Activated T-cell treated with anti-CD3 and anti-CD28 coated beads, Interleukin-2, amount 50 U/mL, for 4 hours (primary cell): ENCODE measurements at regions not wholly inside any gene's neighbourhood (a gene's known extent, or its start where the extent isn't known, plus 50 kb on each side); places are given as distances from the start of the nearest gene placed in this dataset.
"Not testable (repeated sequence)": the region's sequence is repeated elsewhere in the genome, so short reads cannot be mapped to it uniquely, and the experiment has no call there.

ENCODE experiments used
- ATAC-seq, 2 donors: fragments of 200-7000 bp; cut with Tn5 transposase; one replicate each; pipeline ENCODE4 v1.10.0; 2021
- DNase-seq: peaks from one replicate; pipeline ENCODE4 v3.0.0-alpha.2; 2020
- H3K27me3 Mint-ChIP-seq: one replicate; pipeline ENCODE4 v1.8.0; 2021; ENCODE audit warnings: low read depth, mixed read lengths
- H3K36me3 Mint-ChIP-seq: one replicate; pipeline ENCODE4 v1.8.0; 2022; ENCODE audit warnings: mixed read lengths; ENCODE audit not compliant: insufficient read depth
- H3K4me1 Mint-ChIP-seq: one replicate; pipeline ENCODE4 v1.8.0; 2021; ENCODE audit warnings: low read depth, mixed read lengths
- H3K4me3 Mint-ChIP-seq: one replicate; pipeline ENCODE4 v1.8.0; 2021; ENCODE audit warnings: mild to moderate bottlenecking, moderate library complexity, mixed read lengths
- H3K9me3 Mint-ChIP-seq: one replicate; pipeline ENCODE4 v1.8.0; 2021; ENCODE audit warnings: mixed read lengths

DNA sequence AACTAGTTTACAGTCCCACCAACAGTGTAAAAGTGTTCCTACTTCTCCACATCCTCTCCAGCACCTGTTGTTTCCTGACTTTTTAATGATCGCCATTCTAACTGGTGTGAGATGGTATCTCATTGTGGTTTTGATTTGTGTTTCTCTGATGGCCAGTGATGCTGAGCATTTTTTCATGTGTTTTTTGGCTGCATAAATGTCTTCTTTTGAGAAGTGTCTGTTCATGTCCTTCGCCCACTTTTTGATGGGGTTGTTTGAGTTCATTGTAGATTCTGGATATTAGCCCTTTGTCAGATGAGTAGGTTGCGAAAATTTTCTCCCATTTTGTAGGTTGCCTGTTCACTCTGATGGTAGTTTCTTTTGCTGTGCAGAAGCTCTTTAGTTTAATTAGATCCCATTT, 77.1 kb upstream of the SLC7A14 start:
- not testable (repeated sequence) for H3K36me3 Mint-ChIP-seq, H3K9me3 Mint-ChIP-seq, H3K4me1 Mint-ChIP-seq, ATAC-seq, DNase-seq, H3K27me3 Mint-ChIP-seq, H3K4me3 Mint-ChIP-seq

DNA sequence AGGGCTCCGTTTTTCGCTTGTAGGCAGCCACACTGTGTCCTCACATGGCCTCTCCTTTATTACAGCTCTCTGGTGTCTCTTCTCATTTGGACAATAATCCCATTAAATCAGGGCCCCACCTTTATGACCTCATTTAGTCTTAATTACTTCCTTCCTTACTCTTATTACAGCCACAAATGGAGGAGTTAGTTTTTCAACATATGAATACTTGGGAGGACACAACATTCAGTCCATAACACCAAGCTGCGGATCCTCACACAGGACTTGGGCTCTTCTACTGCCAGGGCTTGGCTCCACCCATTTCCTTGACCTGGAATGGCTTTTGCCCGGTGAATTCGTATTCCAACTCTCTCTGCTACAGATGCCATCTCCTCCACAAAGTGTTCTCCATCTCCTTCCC, 74.3 kb upstream of the SLC7A14 start:
- DNase-seq (no peak), ATAC-seq (no peak)
- Mint-ChIP-seq H3K27me3 (peaks cover 13% of the 10 kb centered on the region), H3K36me3 (no peaks in the 10 kb centered on the region), H3K4me3 (no peak overlapping the region), H3K9me3 (no peaks in the 10 kb centered on the region), H3K4me1 (no peaks in the 10 kb centered on the region)

DNA sequence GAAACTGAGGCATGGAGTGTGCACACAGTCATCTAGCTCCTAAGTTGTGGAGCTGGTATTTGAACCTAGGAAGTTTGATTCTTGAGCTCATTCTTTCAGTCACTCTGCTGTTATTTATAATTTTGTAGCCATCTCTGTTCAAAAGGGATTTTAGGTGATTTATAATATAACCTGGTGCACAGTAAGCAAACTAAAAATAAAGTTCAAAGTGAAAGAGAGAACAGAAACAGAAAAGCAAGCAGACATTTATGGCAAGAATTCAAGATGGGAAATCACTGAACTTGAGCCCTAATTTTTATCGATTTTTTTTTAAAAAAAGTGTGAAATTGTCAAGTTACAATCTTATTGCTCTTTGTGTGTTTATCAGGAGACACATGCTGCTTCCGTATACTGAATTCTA, 71.4 kb upstream of the SLC7A14 start:
- H3K4me3 Mint-ChIP-seq, result no peak overlapping the region
- no peaks in the 10 kb centered on the region for H3K4me1 Mint-ChIP-seq
- ATAC-seq (no peak), DNase-seq (no peak)
- no peaks in the 10 kb centered on the region for H3K36me3 Mint-ChIP-seq
- peaks cover 21% of the 10 kb centered on the region for H3K27me3 Mint-ChIP-seq
- H3K9me3 Mint-ChIP-seq, result no peaks in the 10 kb centered on the region

DNA sequence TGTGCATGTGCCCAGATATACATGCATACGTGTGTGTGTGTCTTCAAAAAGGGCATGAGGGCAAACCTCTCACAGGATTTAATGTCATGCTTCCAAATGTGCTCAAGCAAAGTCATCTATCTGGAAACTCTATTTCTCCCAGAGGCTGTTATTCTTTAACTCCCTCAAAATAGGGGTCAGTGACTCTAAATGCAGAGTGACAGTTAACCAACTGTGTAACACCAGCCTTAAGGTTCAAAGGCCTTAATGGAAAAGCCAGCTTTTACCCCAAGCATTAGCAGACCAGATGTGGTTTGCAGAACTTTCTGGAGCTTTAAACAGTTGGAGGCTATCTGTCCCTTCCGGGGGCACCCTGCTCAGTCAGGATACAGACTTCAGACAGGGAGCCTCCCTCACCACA, 70.4 kb upstream of the SLC7A14 start:
- DNase-seq, result no peak
- H3K36me3 Mint-ChIP-seq, result no peaks in the 10 kb centered on the region
- no peak for ATAC-seq
- H3K9me3 Mint-ChIP-seq, result no peaks in the 10 kb centered on the region
- H3K27me3 Mint-ChIP-seq, result peaks cover 21% of the 10 kb centered on the region
- no peak overlapping the region for H3K4me3 Mint-ChIP-seq
- no peaks in the 10 kb centered on the region for H3K4me1 Mint-ChIP-seq

DNA sequence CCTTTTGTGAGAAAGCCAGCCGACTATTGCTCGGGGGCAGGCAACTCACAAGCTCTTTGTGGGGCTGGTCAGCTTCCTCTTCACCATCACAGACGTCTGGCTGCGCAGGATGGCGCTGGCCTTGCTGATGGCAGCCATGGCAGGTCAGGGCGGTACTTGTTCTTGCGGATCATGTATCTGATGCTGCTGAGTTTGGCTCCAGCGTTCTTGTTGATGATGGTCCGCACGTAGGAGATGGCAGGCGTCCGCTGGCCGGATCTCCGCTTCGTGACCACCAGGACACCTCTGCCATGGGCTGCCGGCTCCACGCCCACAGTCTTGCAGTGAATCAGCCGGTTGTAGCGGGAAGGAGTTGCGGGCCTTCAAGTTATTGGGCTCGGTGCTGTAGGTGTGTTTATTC, 67.9 kb upstream of the SLC7A14 start:
- Mint-ChIP-seq H3K9me3 (no peaks in the 10 kb centered on the region), H3K27me3 (peaks cover 30% of the 10 kb centered on the region), H3K36me3 (no peaks in the 10 kb centered on the region), H3K4me3 (no peak overlapping the region), H3K4me1 (no peaks in the 10 kb centered on the region)
- ATAC-seq (no peak), DNase-seq (no peak)

DNA sequence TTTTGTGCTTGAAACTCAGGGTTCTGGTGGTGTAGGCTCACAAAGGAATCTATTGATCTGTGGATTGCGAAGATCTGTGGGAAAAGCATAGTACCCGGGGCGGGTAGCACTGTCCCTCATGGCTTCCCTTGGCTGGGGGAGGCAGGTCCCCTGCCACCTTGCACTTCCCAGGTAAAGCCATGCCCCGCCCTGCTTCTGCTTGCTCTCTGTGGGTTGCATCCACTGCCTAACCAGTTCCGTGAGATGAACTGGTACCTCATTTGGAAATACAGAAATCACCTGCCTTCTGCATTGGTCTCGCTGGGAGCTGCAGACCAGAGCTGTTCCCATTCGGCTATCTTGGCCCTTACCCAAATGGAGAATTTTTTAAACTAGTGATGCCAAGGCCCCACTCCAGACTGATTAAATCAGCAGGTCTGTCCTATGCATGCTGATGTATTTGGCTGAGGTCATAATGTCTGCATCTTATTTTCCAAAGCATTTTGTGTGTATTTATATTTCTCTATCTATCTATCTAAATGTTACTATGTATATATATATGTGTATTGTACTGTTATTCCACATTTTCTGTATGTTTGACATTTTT, 65.5 kb upstream of the SLC7A14 start:
- ATAC-seq (no peak), DNase-seq (no peak)

GRCh38 chr3:170650557-170650956, 64.7 kb upstream of the SLC7A14 start:
- not testable (repeated sequence) for H3K36me3 Mint-ChIP-seq, H3K4me3 Mint-ChIP-seq, DNase-seq, ATAC-seq, H3K9me3 Mint-ChIP-seq, H3K4me1 Mint-ChIP-seq
- H3K27me3 Mint-ChIP-seq, result peaks cover 22% of the 10 kb centered on the region

More for the DNA sequence above, 65.5 kb upstream of the SLC7A14 start:
- H3K4me3 Mint-ChIP-seq, result no peak overlapping the region
- no peaks in the 10 kb centered on the region for H3K9me3 Mint-ChIP-seq
- H3K36me3 Mint-ChIP-seq, result no peaks in the 10 kb centered on the region
- no peaks in the 10 kb centered on the region for H3K4me1 Mint-ChIP-seq
- H3K27me3 Mint-ChIP-seq, result peaks cover 23% of the 10 kb centered on the region

DNA sequence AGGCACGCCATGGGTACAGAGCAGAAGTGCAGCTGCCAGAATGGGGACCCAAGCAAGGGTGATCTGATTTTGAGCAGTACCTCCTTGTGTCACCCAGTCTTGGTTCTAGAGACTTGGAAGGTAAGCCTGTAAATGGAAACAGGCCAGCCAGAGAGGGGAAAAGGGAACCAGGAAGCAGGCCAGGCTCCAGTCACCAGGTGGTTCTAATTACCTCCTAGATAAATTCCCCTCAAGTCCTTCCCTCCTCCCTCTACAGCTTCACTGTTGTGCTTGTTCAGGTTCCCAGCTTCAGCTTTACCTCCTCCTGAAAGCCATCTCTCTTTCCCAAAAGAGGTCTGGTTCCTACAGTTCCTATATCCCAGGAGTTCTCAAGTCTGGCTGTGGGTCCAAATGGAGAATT, 58.8 kb upstream of the SLC7A14 start:
- DNase-seq (no peak), ATAC-seq (no peak)
- H3K9me3 Mint-ChIP-seq, result no peaks in the 10 kb centered on the region
- no peak overlapping the region for H3K4me3 Mint-ChIP-seq
- H3K36me3 Mint-ChIP-seq, result no peaks in the 10 kb centered on the region
- H3K27me3 Mint-ChIP-seq, result peaks cover under 1% of the 10 kb centered on the region
- no peaks in the 10 kb centered on the region for H3K4me1 Mint-ChIP-seq

DNA sequence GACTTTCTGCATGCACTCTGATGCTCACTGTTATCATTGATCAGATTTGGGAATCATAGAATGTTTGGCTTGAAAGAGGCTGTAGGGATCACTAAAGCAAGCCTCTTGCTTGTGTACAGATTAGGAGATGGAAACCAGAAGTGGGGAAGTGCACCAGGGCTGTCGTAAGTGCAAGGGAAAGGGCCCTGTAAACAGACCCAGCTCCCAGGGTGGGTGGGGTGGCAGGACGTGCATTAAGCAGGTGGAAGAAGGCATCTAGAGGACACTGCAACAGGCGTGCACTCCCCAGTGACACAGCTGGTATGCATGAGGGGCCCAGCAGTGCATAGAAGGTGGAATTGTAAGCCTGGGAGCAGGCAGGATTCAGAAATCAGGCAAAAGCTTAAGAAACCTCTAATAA, 58.0 kb upstream of the SLC7A14 start:
- Mint-ChIP-seq H3K4me3 (no peak overlapping the region), H3K36me3 (no peaks in the 10 kb centered on the region), H3K9me3 (no peaks in the 10 kb centered on the region), H3K27me3 (no peaks in the 10 kb centered on the region), H3K4me1 (no peaks in the 10 kb centered on the region)
- no peak for DNase-seq
- ATAC-seq, result no peak

- Mint-ChIP-seq H3K36me3 (no peaks in the 10 kb centered on the region), H3K27me3 (no peaks in the 10 kb centered on the region), H3K4me1 (no peaks in the 10 kb centered on the region), H3K9me3 (no peaks in the 10 kb centered on the region), H3K4me3 (no peak overlapping the region)
- ATAC-seq, result no peak
- DNase-seq, result no peak
Observed at GRCh38 chr3:170642882-170643601, 57.2 kb upstream of the SLC7A14 start.

GRCh38 chr3:170641510-170642236, 55.8 kb upstream of the SLC7A14 start:
- H3K9me3 Mint-ChIP-seq, result no peaks in the 10 kb centered on the region
- H3K4me1 Mint-ChIP-seq, result no peaks in the 10 kb centered on the region
- peaks cover 4% of the 10 kb centered on the region for H3K27me3 Mint-ChIP-seq
- DNase-seq (no peak), ATAC-seq (no peak)
- H3K4me3 Mint-ChIP-seq, result no peak overlapping the region
- H3K36me3 Mint-ChIP-seq, result no peaks in the 10 kb centered on the region

DNA sequence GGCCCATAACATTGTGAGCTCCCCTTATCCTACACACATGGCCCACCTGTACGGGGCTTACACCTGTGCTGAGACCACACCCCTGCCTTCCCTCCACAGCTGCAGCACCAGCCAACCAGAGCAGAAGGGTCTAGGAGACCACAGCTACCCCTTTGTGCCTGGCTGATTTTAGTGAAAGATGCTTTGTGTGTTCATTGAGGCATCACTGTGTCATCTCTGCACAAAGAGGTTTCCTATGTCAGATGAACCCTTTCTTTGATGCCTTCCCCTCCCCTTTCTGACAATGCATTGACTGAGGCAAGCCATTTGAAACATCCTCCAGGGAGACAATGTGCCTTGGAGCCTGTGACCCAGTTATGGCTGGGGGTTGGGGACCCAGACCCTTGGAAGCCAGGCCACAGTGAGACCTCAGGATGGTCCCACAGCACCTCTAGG, 54.9 kb upstream of the SLC7A14 start:
- Mint-ChIP-seq H3K36me3 (no peaks in the 10 kb centered on the region), H3K4me1 (no peaks in the 10 kb centered on the region), H3K27me3 (peaks cover 7% of the 10 kb centered on the region), H3K9me3 (no peaks in the 10 kb centered on the region), H3K4me3 (no peak overlapping the region)
- ATAC-seq (no peak), DNase-seq (no peak)

DNA sequence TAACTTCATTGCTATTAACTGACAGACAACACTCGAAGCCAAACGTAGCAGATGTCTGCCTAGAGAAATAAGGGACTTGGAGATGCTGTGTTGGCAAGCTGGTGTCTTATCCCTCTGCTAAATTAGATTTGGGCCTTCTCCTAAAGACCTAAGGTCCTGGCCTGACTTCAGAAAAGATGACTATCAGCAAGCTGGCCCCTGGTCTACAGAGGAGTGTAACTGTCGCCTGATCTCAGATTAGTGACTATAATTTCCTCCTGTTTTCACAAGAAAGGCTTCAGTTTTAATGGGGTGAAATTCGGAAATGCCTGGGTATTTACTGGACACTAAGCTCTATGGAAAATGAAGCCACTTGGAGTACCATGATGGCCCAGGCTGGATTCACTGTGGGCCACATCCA, 53.1 kb upstream of the SLC7A14 start:
- no peak for DNase-seq
- H3K36me3 Mint-ChIP-seq, result no peaks in the 10 kb centered on the region
- H3K9me3 Mint-ChIP-seq, result no peaks in the 10 kb centered on the region
- H3K4me1 Mint-ChIP-seq, result no peaks in the 10 kb centered on the region
- no peak for ATAC-seq
- H3K4me3 Mint-ChIP-seq, result no peak overlapping the region
- peaks cover 7% of the 10 kb centered on the region for H3K27me3 Mint-ChIP-seq

DNA sequence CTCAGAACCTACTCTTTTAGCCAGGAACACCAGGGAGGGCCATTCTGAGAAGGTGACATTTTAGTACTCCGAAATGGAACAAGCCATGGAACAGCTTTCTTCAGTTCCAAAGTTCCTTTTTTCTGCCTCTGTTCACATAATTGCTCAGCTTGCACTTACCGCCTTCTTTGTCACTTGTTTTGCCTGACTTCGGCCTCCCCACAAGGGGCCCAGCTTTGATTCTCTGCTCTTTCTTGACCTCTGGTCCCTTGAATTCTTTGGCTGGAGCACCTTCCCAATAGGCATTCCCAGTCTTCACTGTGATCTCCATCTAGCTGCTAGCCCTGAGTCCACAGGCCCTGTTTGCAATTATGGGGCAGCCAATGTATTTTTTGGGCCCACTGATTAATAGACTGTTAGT, 51.4 kb upstream of the SLC7A14 start:
- no peaks in the 10 kb centered on the region for H3K4me1 Mint-ChIP-seq
- ATAC-seq (no peak), DNase-seq (no peak)
- peaks cover 9% of the 10 kb centered on the region for H3K27me3 Mint-ChIP-seq
- no peaks in the 10 kb centered on the region for H3K9me3 Mint-ChIP-seq
- no peak overlapping the region for H3K4me3 Mint-ChIP-seq
- H3K36me3 Mint-ChIP-seq, result no peaks in the 10 kb centered on the region

GRCh38 chr3:170636400-170636973, 50.6 kb upstream of the SLC7A14 start:
- H3K4me3 Mint-ChIP-seq, result no peak overlapping the region

More at GRCh38 chr3:170636400-170636973, 50.6 kb upstream of the SLC7A14 start:
- no peaks in the 10 kb centered on the region for H3K4me1 Mint-ChIP-seq
- H3K36me3 Mint-ChIP-seq, result no peaks in the 10 kb centered on the region
- H3K27me3 Mint-ChIP-seq, result peaks cover 9% of the 10 kb centered on the region
- no peaks in the 10 kb centered on the region for H3K9me3 Mint-ChIP-seq
- ATAC-seq, result no peak
- DNase-seq, result no peak
